ENCODE measurements at regions not wholly inside any gene's neighbourhood (a gene's known extent, or its start where the extent isn't known, plus 50 kb on each side); places are given as distances from the start of the nearest gene placed in this dataset.

DNA sequence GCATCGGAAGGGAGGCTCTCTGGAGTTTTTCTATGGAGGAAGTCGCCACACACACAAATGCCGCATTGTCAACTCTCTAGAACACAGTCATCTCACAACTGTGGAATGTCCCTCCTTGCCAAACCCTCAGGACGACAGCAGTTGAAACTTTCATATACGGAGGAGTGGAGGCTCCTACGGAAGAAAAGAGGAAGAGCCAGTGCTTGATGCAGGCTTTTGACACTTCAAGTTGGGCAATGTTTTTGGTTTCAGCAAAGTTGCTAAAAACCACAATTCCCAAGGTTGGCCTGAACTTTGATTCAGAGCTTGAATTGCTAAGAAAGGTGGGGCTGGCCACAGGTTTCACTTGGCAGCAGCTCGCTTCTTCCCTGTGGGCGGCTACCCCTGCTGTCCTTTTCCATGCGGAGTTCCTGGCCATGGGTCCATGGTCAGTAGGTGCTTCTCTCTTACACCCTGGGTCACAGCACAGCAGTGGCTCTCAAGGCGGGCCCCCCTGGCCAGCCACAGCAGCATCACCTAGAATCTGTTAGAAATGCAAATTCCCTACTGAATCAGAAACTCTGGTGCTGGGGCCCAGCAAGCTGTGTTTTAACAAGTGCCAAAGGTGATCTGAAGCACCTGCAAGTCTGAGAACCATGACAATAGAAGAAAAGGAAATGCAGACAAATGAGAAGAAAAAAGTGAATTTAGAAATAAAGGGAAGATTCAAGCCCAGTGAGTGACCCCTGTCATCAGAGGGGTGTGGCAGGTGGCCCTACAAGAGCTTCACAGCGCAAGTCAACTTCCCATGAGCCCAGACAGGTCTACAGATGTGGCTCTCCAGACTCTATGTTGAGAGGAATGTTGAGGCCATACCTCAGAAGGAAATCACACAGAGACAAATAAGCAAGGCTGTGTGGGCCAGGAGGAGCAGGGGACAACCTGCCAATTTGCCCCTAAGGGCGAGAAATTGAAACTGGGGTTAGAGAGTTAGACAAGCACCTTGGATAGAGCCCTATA lies 856.4 kb downstream of the RNF144A start:
- H3K36me3 ChIP-seq, result no peaks in the 10 kb centered on the region
- no peaks in the 10 kb centered on the region for H3K9me3 ChIP-seq
- TF ChIP-seq, protein P1, sequence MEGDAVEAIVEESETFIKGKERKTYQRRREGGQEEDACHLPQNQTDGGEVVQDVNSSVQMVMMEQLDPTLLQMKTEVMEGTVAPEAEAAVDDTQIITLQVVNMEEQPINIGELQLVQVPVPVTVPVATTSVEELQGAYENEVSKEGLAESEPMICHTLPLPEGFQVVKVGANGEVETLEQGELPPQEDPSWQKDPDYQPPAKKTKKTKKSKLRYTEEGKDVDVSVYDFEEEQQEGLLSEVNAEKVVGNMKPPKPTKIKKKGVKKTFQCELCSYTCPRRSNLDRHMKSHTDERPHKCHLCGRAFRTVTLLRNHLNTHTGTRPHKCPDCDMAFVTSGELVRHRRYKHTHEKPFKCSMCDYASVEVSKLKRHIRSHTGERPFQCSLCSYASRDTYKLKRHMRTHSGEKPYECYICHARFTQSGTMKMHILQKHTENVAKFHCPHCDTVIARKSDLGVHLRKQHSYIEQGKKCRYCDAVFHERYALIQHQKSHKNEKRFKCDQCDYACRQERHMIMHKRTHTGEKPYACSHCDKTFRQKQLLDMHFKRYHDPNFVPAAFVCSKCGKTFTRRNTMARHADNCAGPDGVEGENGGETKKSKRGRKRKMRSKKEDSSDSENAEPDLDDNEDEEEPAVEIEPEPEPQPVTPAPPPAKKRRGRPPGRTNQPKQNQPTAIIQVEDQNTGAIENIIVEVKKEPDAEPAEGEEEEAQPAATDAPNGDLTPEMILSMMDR (IDR thresholded peaks at IDR 0.05), result no peak
- H3K4me3 ChIP-seq (replicated peaks in 1 of 3), result no peak overlapping the region
- H3K27me3 ChIP-seq, result no peaks in the 10 kb centered on the region
- DNase-seq, result peak; percentile 25 to 36
- H3K4me1 ChIP-seq, result peaks cover 10 to 12% of the 10 kb centered on the region in 2 donors
- H3K27ac ChIP-seq, result peak overlapping the region in 1 of 3 donors; percentile 32
- intact Hi-C loops (cut with DNase I), result no loop called here
- WGBS, 2 donors, result 58 to 68% methylated on average over 12 of the region's 12 CpGs

DNA sequence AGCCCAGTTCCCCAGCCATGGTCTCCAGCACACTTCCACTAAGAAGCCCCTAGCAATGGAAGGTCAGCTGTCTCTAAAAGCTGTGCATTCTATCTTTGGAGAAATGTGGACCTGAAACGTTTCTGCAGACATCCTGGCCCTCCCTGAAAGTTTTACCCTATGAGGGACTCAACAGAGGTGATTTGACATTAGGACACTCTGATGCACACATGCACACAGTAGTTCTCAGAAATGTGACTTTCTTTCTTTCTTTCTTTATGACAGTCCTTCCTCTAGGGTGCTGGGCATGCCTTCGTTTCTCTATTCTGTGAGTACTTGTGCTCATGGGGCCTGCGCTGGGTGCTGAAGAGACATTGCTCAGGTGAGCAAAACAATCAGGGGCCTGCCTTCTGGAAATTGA lies 857.3 kb downstream of the RNF144A start:
- intact Hi-C loops (cut with DNase I), result no loop called here
- H3K4me1 ChIP-seq, result peaks cover 10 to 12% of the 10 kb centered on the region in 2 donors
- no peak overlapping the region for H3K4me3 ChIP-seq (replicated peaks in 1 of 3)
- DNase-seq, result no peak
- H3K36me3 ChIP-seq, result no peaks in the 10 kb centered on the region
- no peaks in the 10 kb centered on the region for H3K27me3 ChIP-seq
- H3K9me3 ChIP-seq, result no peaks in the 10 kb centered on the region
- WGBS, 2 donors, result 88 to 90% methylated on average over 3 of the region's 3 CpGs
- no peak overlapping the region for H3K27ac ChIP-seq
- no peak for TF ChIP-seq POLR2A (IDR thresholded peaks at IDR 0.05)
- TF ChIP-seq, protein P1 (IDR thresholded peaks at IDR 0.05), result no peak

DNA sequence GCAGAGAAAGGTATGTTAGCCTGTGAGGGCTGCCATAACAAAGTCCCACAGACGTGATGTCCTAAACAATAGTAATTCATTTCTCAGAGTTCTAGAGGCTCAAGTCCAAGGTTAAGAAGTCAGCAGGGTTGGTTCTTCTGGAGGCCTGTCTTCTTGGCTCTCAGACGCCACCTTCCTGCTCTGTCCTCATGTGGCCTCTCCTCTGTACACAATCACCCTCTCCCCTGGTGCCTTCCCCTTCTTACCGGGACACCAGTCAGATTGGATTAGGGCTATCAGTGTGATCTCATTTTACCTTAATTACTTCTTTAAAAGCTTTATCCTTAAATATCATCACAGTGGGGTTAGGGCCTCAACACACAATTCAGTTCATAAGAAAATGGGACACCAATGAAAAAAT lies 860.5 kb downstream of the RNF144A start:
- Histone ChIP-seq H3K36me3 (no peaks in the 10 kb centered on the region), H3K27ac (no peak overlapping the region), H3K27me3 (no peaks in the 10 kb centered on the region), H3K4me3 (replicated peaks in 1 of 3) (no peak overlapping the region), H3K4me1 (peaks cover 10 to 12% of the 10 kb centered on the region in 2 donors), H3K9me3 (no peaks in the 10 kb centered on the region)
- 90 to 93% methylated on average over 3 of the region's 3 CpGs for WGBS, 2 donors
- intact Hi-C loops (cut with DNase I), result no loop called here
- DNase-seq, result no peak
- no peak for TF ChIP-seq POLR2A (IDR thresholded peaks at IDR 0.05)
- TF ChIP-seq, protein P1 (IDR thresholded peaks at IDR 0.05), result no peak

DNA sequence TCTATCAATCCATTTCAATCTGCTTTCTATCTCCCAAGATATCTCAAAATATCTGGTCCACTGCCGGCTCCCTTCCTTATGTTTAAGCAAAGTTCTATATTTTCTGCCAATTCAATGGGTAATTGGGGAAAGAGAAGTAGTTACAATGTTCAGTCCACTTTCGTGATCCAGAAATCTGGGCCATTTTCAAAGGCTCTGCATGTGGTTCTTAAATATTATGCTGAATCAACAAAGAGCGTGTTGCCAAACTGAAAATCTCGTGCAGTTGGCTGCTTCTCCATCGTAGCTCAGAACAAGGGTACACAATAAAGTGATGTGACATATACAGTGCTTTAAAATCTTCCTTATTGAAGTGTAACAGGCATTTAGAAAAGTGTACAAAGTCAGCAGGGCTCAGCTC lies 863.1 kb downstream of the RNF144A start:
- TF ChIP-seq POLR2A (IDR thresholded peaks at IDR 0.05), result no peak
- TF ChIP-seq, protein P1 (IDR thresholded peaks at IDR 0.05), result no peak
- 48 to 50% methylated on average over 5 of the region's 5 CpGs for WGBS, 2 donors
- Histone ChIP-seq H3K27ac (no peak overlapping the region), H3K4me1 (no peaks in the 10 kb centered on the region), H3K4me3 (replicated peaks in 1 of 3) (no peak overlapping the region), H3K36me3 (no peaks in the 10 kb centered on the region), H3K27me3 (no peaks in the 10 kb centered on the region), H3K9me3 (no peaks in the 10 kb centered on the region)
- no peak for DNase-seq
- intact Hi-C loops (cut with DNase I), result no loop called here

DNA sequence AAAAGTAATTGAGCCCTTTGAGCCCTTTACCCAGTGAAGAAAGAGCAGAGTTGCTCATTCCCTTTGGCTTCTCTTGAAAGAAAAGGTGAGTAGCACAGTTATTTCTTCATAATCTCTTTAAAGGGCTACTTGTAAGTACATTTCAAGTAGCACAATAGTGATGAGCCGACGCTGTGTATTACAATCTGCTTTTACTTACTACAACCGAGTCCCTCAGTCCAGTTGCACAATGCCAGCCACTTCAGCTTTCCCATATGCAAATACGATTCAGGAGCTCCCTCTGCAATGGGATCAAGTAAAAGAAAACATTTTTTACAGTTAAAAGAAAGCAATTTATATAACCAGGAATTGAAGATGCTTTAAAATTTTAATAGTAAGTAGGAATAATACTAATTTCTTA lies 868.5 kb downstream of the RNF144A start:
- intact Hi-C loops (cut with DNase I), result no loop called here
- Histone ChIP-seq H3K4me1 (peaks cover 6 to 15% of the 10 kb centered on the region in 2 donors), H3K4me3 (replicated peaks in 1 of 3) (no peak overlapping the region), H3K27me3 (no peaks in the 10 kb centered on the region), H3K36me3 (no peaks in the 10 kb centered on the region), H3K9me3 (no peaks in the 10 kb centered on the region), H3K27ac (no peak overlapping the region)
- TF ChIP-seq, protein P1 (IDR thresholded peaks at IDR 0.05), result no peak
- no peak for TF ChIP-seq POLR2A (IDR thresholded peaks at IDR 0.05)
- DNase-seq, result no peak
- WGBS, 2 donors, result 53% methylated on average over 4 of the region's 4 CpGs
